ENCODE measurements at regions not wholly inside any gene's neighbourhood (a gene's known extent, or its start where the extent isn't known, plus 50 kb on each side); places are given as distances from the start of the nearest gene placed in this dataset.

- no peak for TF ChIP-seq EP300 (IDR thresholded peaks at IDR 0.05)
- TF ChIP-seq CTCF (IDR thresholded peaks at IDR 0.05): no peak
Measured at GRCh38 chr3:28933337-28933736, 347.5 kb upstream of the RBMS3 start.

All from esophagus muscularis mucosa (tissue), 3 donors.